ENCODE measurements at regions not wholly inside any gene's neighbourhood (a gene's known extent, or its start where the extent isn't known, plus 50 kb on each side); places are given as distances from the start of the nearest gene placed in this dataset.

- TF ChIP-seq CTCF (IDR thresholded peaks at IDR 0.05), result no peak
- TF ChIP-seq POLR2A (IDR thresholded peaks at IDR 0.05), result no peak
These were observed 167.3 kb upstream of the SRD5A2 start for GRCh38 chr2:31748041-31748440.

Measured in esophagus squamous epithelium (tissue), 4 donors.